BJ (cell line): ENCODE measurements at regions not wholly inside any gene's neighbourhood (a gene's known extent, or its start where the extent isn't known, plus 50 kb on each side); places are given as distances from the start of the nearest gene placed in this dataset.
"Not testable (repeated sequence)": the region's sequence is repeated elsewhere in the genome, so short reads cannot be mapped to it uniquely, and the experiment has no call there.

ENCODE experiments used
- CTCF ChIA-PET: fragments of 350-600 bp; formaldehyde crosslinking; extraction: SDS; loops from one replicate; lab custom pipeline; 2021; ENCODE audit warnings: antibody characterized with exemption, inconsistent platforms; lab: Yijun Ruan, JAX
- POLR2A ChIA-PET: fragments of 300-600 bp; sonication (Branson Sonifier 250); formaldehyde crosslinking; extraction: SDS; loops from one replicate; lab custom pipeline; 2021; ENCODE audit warnings: antibody characterized with exemption; lab: Charles Lee
- DNase-seq: peaks from one replicate; pipeline ENCODE4 v3.0.0-alpha.2; 2011; ENCODE audit warnings: low read depth
- H3K27me3 ChIP-seq: 2 replicates; pipeline ENCODE4 v1.6.0; 2011; ENCODE audit warnings: low read length; ENCODE audit not compliant: control insufficient read depth, insufficient read depth
- H3K36me3 ChIP-seq: 2 replicates; pipeline ENCODE4 v1.5.1; 2011; ENCODE audit warnings: low read length; ENCODE audit not compliant: control insufficient read depth, insufficient read depth
- H3K4me3 ChIP-seq: 2 replicates; pipeline ENCODE4 v1.5.1; 2011; ENCODE audit warnings: low read depth, mild to moderate bottlenecking, control low read depth, low read length
- CTCF ChIP-seq: IDR thresholded peaks from 2 replicates; pipeline ENCODE4 v1.5.1; 2011; ENCODE audit warnings: low read depth, mild to moderate bottlenecking, control low read depth, inconsistent platforms, low read length, moderate library complexity; ENCODE audit not compliant: insufficient read depth

GRCh38 chrX:74104356-74105015 lies 199.5 kb upstream of the ZCCHC13 start:
- TF ChIP-seq CTCF: no peak
- CTCF ChIA-PET: interaction anchor here (1.1 kb wide), 1 partner anchor 10 kb away, joined by 3 read pairs; no protein-coding TSS in a partner anchor
- Histone ChIP-seq H3K36me3 (no peaks in the 10 kb centered on the region), H3K4me3 (no peak overlapping the region), H3K27me3 (no peaks in the 10 kb centered on the region)
- POLR2A ChIA-PET: no interaction called here
- DNase-seq: no peak

GRCh38 chrX:74098407-74098806 lies 205.6 kb upstream of the ZCCHC13 start:
- POLR2A ChIA-PET, H3K4me3 ChIP-seq, CTCF ChIA-PET, H3K27me3 ChIP-seq, DNase-seq, H3K36me3 ChIP-seq: not testable (repeated sequence)

- ChIA-PET CTCF (no interaction called here), POLR2A (no interaction called here)
- Histone ChIP-seq H3K4me3 (no peak overlapping the region), H3K36me3 (no peaks in the 10 kb centered on the region), H3K27me3 (no peaks in the 10 kb centered on the region)
- DNase-seq: no peak
- no peak for TF ChIP-seq CTCF
Measured at GRCh38 chrX:74090049-74090448, 213.9 kb upstream of the ZCCHC13 start.

GRCh38 chrX:74085642-74086236 lies 218.2 kb upstream of the ZCCHC13 start:
- ChIA-PET CTCF (no interaction called here), POLR2A (no interaction called here)
- Histone ChIP-seq H3K4me3 (no peak overlapping the region), H3K27me3 (no peaks in the 10 kb centered on the region), H3K36me3 (no peaks in the 10 kb centered on the region)
- no peak for TF ChIP-seq CTCF
- DNase-seq: no peak

- ChIA-PET CTCF (no interaction called here), POLR2A (no interaction called here)
- H3K36me3 ChIP-seq: no peaks in the 10 kb centered on the region
- H3K4me3 ChIP-seq: no peak overlapping the region
- no peaks in the 10 kb centered on the region for H3K27me3 ChIP-seq
- no peak for DNase-seq
- TF ChIP-seq CTCF: no peak
Measured at GRCh38 chrX:74080165-74080564, 223.8 kb upstream of the ZCCHC13 start.
